GM19463 (cell line): ENCODE measurements at regions not wholly inside any gene's neighbourhood (a gene's known extent, or its start where the extent isn't known, plus 50 kb on each side); places are given as distances from the start of the nearest gene placed in this dataset.
A peak's percentile ranks its signal among the peaks of the same experiment; 100 is the strongest.

Source experiments
- ATAC-seq: cut with Tn5 transposase; IDR thresholded peaks from one replicate; pipeline ENCODE4 v1.9.1; 2021; ENCODE audit warnings: mild to moderate bottlenecking, moderate library complexity; ENCODE audit not compliant: unreplicated experiment

DNA sequence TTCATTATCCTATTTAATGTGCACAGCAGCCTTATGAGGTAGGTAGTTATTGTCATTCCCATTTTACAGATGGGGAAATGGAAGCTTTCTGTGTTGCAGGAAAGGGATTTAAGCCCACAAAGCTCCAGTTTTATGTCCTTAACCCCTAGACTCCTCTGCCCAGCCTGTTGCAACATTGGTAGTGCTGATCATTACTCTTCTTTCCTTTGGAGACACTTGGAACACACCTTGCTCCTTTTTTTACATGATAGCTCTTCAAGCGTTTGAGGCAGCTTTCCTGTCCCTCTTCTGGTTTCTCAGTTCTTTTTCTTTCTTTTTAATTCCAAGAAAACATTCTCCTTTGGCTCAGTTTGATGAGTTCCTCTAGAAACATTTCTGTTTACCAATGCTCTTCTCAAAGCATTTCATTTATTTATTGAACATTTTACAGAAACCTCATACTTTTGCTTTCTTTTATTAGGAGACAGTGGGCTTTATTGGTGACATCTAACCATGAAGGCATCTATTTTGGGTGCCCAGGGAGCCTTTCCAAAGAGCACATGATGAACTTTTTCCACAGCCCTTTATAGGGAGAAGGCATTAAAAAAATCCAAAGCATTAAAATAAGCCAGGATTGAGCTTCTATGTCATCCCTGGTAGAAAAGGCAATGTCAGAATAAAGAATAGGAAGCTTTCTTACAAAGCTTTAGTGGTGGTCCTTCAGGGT is 218.0 kb downstream of the TMEM38B start:
- no peak for ATAC-seq

DNA sequence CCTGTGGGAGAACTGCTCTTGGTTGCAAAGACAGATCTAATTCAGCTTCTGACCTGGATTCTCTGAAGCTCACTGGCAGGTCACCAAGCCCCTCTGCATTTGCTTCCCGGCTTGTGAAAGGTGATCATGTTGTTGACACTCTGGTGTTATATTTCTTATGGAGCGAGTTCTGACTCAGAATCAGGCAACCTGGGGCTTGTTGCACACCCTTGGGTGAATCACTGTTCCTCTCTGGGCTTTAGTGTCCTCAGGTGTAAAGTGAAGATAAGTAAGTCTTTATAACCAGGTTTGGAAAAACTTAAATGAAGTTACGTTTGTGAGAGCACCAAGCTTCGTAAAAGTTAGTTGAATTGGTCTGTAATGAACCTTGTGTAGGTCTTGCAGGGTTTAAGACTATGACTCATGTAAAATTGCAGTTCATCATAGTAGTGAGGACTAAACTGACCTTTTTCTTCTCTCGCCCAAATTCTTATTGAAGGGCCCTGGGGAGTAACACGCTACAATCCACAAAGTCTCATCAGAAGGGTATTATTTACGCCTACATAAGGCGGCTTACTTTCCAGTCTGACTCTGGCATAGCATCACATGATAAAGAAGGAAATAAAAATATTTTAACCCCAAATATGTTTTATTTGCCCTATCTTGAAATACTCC is 218.6 kb downstream of the TMEM38B start:
- no peak for ATAC-seq

DNA sequence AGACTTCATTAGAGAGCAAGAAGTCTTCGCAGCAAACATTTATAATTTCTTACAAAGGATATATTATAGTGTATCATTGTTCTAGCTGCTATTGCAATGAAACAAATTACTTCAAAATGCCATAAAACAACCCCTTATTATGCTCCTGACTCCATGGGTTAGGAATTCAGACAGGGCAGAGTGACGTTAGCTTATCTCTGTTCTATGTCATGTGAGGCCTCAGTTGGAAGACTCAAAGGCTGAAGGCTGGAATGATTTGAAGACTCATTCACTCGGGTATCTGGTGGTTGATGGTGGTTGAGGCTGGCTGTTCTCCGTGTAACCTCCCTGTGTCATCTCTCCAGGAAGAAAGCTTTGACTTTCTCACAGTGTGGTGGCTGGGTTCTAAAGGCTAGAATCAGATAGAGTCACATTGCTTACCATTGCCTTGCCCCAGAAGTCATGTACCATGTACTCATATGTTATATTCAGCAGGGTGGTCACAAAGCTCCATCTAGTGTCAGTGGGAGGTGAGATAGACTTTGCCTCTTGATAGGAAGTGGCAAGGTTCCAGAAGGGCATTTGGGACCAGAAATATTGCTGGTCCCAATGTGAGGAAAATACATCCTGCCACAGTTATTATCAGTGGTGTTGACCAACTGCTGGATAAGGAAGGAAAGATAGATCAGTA is 226.9 kb downstream of the TMEM38B start:
- ATAC-seq: no peak

DNA sequence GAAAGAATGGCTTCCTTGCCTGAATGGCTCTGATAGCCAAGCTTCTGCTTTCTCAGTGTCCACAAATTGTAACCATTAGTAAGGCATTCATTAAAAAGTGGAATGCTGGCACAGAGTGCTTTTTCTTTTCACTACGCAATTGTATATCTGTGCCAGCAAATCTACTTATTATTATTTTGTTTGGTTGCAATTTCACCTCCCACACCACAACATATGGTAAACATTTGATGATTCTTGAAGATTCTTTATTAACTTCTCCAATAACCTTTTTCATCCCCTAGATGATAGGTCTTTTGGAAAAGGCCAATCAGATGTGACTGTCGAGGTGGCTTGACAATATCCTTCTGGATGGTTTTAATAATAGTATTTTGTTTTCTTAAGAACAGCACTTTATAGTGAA is 234.1 kb downstream of the TMEM38B start:
- ATAC-seq: no peak

DNA sequence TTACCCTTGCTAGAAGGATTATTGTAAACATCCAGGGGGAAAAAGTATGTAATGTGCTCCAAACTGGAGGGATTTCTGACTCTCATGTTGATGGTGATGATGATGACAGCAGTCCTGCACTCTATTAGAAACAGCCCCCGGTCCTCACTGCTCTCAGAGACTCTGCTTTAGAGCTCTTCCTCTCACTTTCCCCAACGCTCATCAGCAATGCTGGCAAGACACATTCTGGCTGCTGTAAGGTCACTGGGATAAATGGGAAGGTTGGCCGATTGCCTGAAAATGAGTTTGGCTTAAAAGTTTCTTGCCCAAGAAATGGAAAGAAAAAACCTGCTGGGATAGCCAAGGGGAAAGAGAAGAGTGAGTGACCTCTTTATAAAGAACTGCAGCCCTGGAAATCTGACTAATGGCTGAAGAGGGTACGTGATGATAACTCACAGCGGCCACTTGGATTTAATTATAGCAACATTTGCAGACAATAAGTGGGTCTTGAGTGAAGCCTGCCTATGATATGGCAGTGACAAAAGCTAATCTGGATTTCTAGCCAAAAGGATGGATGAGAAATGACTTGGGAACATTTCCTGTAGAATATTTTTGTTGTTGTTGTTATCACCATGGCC is 235.8 kb downstream of the TMEM38B start:
- no peak for ATAC-seq

DNA sequence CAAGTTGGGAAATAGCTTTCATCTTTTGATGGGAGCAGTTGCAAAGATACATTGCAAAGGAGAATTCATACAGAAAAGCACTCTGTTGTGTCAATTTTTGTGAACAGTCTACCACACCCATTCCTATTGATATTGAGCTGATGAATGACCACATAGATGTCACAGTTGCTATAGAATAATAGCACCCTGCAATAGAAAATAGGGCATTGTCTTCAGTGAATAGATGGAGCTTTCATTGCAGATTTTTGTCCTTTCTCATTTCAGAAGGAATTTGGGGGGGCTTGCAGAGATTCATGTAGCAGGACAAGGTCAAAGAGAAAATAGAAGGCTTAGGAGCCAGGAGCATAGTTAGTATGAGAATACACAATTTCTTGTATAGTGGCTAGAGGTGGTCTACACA is 237.9 kb downstream of the TMEM38B start:
- ATAC-seq: no peak

DNA sequence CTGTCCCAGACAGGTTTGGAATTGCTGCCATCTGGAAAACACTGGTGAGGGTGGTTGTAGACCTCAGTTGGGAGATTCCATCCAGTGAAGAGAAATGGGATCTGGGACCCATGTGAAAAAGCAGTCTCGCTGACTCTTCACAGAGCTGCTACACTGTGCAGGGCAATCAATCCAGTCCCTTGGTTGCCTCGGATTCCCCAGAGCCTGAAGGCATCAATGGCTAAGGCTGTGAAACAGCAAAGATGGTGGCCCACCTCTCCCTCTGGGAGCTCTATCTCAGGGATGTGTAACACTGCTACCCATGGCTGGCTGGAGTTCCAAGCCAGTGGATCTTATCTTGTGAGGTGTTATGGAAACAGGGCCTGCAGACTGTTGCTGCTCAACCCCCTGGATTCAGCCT is 256.1 kb downstream of the TMEM38B start:
- no peak for ATAC-seq

DNA sequence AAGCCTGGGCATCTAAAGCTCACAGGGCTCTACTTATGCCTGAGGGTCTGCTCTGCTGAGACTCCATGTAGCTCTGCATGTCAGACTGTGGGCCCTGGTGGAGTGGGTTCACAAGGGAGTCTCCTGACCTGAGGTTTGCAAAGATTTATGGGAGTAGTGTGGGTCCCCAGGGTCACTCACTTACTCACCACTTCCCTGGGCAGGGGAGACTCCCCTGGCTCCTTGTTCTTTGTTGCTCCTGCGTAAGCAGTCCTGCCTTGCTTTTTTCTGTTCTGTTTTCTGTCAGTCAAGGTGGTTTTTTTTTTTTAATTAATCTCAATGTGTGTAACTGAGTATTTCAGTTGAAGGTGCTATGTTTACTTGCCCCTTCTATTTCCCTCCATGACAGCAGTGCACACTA is 256.6 kb downstream of the TMEM38B start:
- ATAC-seq: no peak

DNA sequence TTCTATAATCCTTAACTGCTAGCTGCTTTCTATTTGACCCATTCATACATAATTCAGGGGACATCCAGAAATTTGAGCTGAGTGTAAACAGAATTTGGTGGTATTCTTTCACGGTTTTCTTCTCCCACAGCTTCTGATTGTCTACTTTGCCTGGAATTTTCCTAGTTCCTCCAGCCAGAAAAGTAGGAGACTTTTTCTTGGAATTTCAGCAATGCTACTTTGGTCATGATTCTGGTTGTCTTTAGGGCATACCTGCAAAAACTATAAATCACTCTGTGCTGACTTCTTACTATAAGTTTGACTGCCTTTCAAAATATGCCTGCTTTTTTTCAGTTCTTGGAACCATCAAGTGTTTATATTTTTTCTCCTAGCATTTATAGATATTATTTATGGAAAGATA is 260.2 kb downstream of the TMEM38B start:
- ATAC-seq: no peak

DNA sequence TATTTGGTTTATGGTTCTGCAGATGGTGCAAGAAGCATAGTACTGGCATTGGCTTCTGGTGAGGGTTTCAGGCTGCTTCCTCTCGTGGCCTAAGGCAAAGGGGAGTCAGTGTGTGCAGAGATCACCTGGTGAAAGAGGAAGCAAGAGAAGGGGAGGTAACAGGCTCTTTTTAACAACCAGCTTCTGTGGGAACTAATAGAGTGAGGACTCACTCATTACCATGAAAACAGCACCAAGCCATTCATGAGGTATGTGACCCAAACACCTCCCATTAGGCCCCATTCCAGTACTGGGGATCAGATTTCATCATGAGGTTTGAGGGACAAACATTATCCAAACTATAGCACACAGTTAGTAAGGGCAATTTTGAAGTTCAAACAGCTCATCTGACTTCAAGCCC is 263.5 kb downstream of the TMEM38B start:
- no peak for ATAC-seq

DNA sequence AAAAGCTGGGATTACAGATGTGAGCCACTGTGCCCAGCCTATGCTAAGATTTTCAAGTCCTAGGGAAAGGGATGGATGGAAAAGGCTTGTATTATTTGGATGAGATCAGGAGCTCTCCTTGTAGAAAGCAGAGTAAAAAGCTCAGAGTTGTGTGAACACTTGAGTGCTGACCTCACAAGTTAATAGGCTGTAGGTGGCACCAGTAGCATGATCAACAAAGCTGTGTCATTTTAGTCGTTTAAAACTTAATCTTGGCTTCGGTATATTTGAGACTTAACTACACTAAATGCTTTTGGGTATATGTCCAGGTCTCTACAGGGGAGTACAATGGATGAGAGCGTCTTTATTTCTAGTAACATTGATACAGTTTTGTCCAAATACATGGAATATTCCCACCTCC is 264.2 kb downstream of the TMEM38B start:
- no peak for ATAC-seq

DNA sequence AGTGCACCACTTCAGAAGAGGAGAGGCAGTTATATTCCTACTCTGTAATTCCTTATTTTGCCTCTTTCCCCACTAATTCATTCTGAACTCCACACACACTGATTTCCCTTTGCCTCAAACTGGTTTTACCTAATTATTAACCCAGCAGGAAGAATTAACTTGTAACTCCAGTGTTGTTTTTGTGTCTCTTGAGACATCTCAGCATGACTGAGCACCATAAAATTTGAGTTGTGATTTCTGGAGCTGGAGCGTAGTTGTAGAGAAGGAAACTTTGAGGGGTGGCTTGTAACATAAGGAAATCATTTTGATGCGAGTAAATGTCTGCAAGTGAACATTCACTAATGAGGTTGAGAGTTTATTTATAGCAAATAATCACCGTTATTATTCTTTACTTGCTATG is 265.2 kb downstream of the TMEM38B start:
- ATAC-seq: no peak

DNA sequence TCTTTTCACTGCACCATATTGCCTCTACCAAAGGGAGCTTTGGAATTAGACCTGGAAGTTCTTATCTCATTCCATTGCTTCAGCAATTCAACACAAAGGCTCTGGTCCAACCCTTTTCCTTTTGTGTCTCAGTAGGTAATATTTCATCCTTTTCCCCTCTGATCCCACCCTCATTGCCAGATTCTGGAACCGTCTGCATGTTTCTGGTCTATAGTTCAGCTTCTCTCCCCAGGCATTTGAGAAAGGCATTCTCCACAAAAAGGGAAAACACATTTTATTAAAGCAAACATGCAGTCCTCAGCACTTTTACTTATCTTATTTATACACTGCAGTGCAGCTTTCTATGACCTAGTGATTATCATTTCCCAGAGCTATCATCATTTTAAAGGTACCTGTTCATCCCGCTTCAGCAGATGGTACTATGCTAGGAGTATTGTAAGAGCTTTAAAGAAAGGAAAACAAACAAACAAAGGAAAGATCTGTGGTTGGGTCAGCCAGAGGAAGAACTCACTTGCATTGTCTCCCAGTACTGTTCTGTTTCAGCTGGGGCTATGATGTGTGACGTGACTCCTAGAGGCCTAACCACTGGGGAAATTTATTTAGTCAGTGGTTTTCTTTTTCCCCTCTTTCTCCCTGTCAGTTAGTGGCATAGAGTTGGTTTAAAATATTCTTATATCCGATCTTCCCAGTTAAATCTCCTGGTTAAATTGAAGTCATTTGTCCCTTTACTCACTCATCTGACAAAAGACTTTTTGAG is 269.2 kb downstream of the TMEM38B start:
- ATAC-seq: peak; percentile 61

DNA sequence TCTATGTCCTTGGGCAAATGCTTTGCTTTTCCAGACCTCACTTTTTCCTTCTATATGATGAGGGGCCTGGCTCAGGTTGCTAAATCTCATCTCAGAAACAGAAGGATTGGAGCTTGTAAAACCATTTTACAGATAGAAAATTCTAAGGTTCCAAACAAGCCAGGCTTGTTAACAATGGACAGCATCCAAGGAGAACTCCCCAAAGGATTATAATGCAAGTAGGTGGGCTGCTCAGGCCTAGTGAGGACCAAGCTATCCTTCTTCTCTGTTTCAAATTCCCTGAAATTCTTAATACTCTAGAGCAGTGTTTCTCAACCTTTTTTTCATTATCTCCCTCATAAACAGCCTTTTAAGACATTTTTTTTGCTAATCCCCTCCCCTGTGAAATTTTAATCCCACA is 269.8 kb downstream of the TMEM38B start:
- no peak for ATAC-seq

DNA sequence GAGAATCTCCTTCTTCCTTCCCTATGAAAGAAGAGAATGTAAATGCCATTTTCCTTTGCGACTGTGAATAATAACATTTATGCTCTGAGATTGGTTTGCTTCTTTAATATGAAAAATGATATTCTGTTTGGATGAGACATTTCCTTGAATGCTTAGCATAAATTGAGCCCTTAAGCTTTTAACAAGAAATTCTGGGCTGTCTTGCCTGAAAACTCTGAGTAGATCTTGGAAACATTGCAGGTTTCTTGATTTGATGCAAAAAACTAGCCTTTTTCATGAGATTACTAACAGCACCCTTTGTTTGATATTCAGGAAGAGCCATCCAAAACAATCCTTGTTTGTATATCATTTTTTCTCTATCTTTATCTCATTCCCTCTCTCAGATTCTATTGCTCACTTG is 272.5 kb downstream of the TMEM38B start:
- no peak for ATAC-seq

DNA sequence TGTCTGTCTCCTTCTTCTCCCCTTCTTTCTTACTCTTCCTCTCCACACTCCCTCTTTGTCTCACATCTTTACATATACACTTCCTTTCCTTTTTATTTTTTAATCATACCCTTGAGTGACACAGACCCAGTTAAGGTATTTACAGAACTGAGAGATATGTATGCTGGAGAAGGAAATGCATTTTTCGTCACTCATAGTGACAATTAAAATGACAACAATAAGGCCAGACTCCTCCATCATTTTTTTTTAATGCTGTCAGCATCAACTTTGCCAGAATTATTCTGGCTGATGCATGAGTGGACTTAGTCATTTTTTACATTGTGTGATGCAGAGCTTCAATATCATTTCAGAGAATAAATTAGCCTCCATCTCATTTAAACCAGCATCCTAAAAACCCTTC is 272.9 kb downstream of the TMEM38B start:
- no peak for ATAC-seq

DNA sequence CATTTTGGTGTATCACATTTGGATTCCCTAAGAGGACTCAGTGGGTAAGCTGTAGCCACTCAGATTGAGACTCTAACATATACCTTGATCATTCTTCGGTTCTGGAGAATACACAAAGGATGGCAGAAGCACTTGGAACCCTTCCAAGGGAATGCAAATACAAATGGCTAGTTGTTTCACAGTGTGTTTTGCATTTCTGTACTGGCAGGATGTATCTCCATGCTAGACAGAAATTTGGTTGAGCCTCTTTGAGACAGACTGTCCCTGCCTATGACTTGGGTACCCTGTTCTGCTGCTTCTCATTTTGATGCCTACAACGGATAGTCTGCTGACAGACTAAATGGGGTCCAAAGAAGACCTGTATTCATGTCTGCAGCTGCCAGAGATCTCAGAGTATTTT is 273.5 kb downstream of the TMEM38B start:
- ATAC-seq: no peak

DNA sequence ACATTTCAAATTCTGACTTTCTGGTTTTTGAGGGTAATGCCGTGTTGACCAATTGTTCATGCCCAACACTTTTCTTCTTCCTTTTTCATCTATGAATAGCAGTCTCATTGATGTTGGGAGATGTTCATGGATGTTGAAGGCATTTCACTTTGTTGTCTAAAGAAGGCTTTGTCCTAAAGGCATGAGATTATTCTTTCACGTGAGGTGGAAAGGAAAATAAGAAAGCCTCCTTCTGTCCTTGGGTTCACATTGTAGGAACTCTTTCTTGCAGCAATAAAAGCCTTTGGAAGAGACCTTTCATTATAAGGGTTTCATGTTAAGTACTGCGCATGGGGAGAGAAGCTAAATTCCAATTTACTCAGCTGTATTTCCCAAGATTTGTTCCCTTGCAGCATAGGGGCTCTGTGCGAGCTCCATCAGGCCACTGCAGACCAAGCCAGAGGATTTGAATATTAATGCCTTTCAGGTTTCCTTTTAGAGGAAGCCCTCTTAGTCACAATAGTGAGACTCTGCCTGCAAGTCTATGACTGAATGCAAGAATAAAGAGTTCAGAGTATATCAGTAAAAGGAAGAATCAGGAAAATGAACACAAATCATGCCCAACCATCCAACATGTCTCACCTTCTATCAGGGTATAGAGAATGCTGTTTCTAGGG is 274.6 kb downstream of the TMEM38B start:
- ATAC-seq: no peak

DNA sequence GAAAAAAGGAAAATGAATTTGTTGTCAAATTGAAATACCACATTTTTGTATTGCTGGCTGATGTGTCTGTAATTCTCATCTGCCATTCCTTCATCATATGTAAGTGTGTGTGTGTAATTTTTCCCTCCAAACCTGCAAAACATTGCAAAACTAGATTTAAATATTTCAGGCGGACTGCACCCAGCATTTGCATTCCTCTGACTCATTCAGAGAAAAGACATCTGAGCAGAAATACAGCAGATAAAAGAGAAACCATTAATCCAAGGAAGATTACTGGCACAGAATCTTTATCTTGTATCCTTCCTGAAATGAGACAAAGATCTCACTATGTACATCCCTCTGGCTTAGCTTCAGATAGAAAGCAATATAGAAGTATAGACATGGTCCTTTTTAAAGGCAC is 275.3 kb downstream of the TMEM38B start:
- no peak for ATAC-seq

DNA sequence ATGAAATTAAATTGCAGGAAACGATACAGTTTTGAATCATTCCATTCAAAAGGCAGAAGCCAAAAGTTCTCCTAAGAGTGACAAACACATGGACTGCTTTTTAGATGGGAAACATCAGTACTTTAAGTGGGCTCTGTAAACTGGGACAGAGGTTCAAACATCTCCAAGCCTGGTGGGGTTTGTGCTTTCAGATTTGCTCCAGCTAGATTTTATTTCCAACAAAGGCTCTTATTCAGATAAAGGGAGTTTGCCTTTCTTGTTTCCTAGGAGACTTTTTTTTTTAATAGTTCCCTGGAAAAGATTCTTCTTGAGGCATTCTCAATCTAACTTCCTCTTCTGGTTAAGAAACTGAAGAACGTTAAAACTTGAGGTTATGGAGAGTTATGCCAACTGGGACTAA is 277.6 kb downstream of the TMEM38B start:
- no peak for ATAC-seq
